Gastroesophageal sphincter (tissue), 3 donors: ENCODE measurements at regions not wholly inside any gene's neighbourhood (a gene's known extent, or its start where the extent isn't known, plus 50 kb on each side); places are given as distances from the start of the nearest gene placed in this dataset.

ENCODE experiments used
- POLR2A ChIP-seq, 2 donors: fragments of 450-650 bp; IDR thresholded peaks; one replicate each; pipeline ENCODE4 v1.6.1; 2017; ENCODE audit warnings: antibody characterized with exemption in 2 of 2, mild to moderate bottlenecking in 2 of 2, moderate library complexity in 1 of 2
- TF ChIP-seq, protein P1 (sequence below), 4 experiments: fragments of 200-600 bp in 2 of 4; fragments of 450-650 bp in 2 of 4; sonication (generic) in 1 of 4; IDR thresholded peaks; one replicate each; pipeline ENCODE4 v1.5.1; 2017 to 2019; ENCODE audit warnings: antibody characterized with exemption in 4 of 4, mild to moderate bottlenecking in 2 of 4, moderate library complexity in 2 of 4

DNA sequence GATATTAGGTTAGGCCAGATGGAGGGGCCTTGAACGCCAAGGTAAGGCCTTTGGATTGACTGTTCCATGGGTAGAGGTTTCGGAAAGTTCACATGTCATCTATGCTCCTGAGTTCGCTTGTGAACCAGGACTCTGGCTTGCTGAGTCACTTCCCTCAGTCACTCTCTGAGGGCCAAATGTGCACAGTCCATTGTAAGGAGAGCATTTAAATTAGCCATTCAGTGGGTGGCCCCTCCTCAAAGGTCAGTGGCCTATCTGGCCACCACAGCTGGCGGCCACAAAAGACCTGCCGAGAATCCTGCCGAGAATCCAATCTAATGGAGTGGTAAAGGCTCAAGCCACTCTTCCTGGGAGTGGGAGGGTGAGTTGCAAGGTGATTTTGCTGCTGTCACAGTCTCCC is 58.9 kb upstream of the ARAP3 start:
- no peak for TF ChIP-seq POLR2A (IDR thresholded peaks at IDR 0.05)
- TF ChIP-seq, protein P1, sequence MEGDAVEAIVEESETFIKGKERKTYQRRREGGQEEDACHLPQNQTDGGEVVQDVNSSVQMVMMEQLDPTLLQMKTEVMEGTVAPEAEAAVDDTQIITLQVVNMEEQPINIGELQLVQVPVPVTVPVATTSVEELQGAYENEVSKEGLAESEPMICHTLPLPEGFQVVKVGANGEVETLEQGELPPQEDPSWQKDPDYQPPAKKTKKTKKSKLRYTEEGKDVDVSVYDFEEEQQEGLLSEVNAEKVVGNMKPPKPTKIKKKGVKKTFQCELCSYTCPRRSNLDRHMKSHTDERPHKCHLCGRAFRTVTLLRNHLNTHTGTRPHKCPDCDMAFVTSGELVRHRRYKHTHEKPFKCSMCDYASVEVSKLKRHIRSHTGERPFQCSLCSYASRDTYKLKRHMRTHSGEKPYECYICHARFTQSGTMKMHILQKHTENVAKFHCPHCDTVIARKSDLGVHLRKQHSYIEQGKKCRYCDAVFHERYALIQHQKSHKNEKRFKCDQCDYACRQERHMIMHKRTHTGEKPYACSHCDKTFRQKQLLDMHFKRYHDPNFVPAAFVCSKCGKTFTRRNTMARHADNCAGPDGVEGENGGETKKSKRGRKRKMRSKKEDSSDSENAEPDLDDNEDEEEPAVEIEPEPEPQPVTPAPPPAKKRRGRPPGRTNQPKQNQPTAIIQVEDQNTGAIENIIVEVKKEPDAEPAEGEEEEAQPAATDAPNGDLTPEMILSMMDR (IDR thresholded peaks at IDR 0.05), result no peak
